Neural cell (in vitro differentiated cells): ENCODE measurements at regions not wholly inside any gene's neighbourhood (a gene's known extent, or its start where the extent isn't known, plus 50 kb on each side); places are given as distances from the start of the nearest gene placed in this dataset.

Source experiments
- CTCF ChIP-seq: fragments of 450-650 bp; IDR thresholded peaks from 2 replicates; pipeline ENCODE4 v1.5.1; 2014; ENCODE audit warnings: antibody characterized with exemption, mild to moderate bottlenecking, moderate library complexity; ENCODE audit not compliant: poor library complexity, severe bottlenecking
- EP300 ChIP-seq: fragments of 450-650 bp; conservative IDR thresholded peaks from 2 replicates; pipeline ENCODE4 v1.6.1; 2014; ENCODE audit warnings: antibody characterized with exemption, mild to moderate bottlenecking, moderate library complexity; ENCODE audit not compliant: poor library complexity, severe bottlenecking

- no peak for TF ChIP-seq CTCF
- no peak for TF ChIP-seq EP300
Measured at GRCh38 chr10:9814285-9814864, 1203.3 kb upstream of the CELF2 start.
